ENCODE measurements at regions not wholly inside any gene's neighbourhood (a gene's known extent, or its start where the extent isn't known, plus 50 kb on each side); places are given as distances from the start of the nearest gene placed in this dataset.

DNA sequence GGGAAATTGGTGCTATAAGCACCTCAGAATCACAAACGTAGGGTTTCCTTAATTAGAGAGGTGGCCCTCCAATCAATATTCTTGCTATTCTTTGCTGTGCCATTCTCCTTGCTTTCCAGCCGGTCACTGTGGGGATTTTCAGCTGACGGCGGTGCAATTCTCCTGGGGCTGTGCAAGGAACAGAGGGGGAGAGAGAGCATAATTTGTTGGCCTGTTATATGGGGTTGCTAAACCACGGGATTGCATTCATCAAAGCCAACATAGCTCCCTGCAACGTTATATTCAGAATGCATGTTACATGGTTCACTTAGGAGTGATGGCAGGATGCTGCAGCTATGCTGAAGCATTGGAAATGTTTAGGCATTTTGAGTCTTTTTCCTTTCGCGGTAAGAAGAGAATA lies 441.3 kb upstream of the CLINT1 start:
- WGBS, 2 donors, result 60 to 73% methylated on average over 8 of the region's 8 CpGs
- Histone ChIP-seq H3K9me3 (no peaks in the 10 kb centered on the region), H3K4me1 (no peaks in the 10 kb centered on the region), H3K27me3 (no peaks in the 10 kb centered on the region), H3K4me3 (no peak overlapping the region), H3K27ac (no peak overlapping the region), H3K36me3 (no peaks in the 10 kb centered on the region)
- DNase-seq (no peak), FAIRE-seq (no peak), ATAC-seq (no peak)
- TF ChIP-seq, protein P1, sequence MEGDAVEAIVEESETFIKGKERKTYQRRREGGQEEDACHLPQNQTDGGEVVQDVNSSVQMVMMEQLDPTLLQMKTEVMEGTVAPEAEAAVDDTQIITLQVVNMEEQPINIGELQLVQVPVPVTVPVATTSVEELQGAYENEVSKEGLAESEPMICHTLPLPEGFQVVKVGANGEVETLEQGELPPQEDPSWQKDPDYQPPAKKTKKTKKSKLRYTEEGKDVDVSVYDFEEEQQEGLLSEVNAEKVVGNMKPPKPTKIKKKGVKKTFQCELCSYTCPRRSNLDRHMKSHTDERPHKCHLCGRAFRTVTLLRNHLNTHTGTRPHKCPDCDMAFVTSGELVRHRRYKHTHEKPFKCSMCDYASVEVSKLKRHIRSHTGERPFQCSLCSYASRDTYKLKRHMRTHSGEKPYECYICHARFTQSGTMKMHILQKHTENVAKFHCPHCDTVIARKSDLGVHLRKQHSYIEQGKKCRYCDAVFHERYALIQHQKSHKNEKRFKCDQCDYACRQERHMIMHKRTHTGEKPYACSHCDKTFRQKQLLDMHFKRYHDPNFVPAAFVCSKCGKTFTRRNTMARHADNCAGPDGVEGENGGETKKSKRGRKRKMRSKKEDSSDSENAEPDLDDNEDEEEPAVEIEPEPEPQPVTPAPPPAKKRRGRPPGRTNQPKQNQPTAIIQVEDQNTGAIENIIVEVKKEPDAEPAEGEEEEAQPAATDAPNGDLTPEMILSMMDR (IDR thresholded peaks at IDR 0.05), result no peak
- intact Hi-C loops (cut with DNase I), result no loop called here

DNA sequence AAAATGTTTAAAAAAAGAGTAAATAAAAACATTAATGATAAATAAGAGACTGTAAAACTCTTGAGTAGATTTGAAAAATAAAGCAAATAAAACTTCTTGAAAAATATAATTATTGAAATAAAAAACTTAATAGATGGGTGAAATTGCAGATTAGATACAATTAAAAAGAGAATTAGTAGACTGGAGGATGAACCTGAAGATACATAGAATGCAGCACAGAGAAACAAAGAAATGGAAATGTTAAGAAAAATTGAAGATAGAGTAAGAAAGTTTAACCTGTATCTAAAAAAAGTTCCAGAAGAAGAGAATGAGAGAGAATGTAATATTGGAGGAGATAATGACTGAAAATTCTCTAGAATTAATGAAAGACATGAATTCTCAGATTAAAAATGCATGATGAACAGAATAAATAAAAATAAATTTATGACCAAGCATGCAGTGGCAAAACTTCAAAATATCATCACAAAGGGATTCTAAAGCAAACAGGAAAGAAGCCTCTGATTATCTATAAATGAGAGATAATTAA lies 438.1 kb upstream of the CLINT1 start:
- no peak for DNase-seq
- TF ChIP-seq, protein P1 (IDR thresholded peaks at IDR 0.05), result no peak
- no peaks in the 10 kb centered on the region for H3K27me3 ChIP-seq
- no peaks in the 10 kb centered on the region for H3K4me1 ChIP-seq
- intact Hi-C loops (cut with DNase I), result no loop called here
- H3K4me3 ChIP-seq, result no peak overlapping the region
- H3K27ac ChIP-seq, result no peak overlapping the region
- no peaks in the 10 kb centered on the region for H3K36me3 ChIP-seq
- no peaks in the 10 kb centered on the region for H3K9me3 ChIP-seq
- FAIRE-seq, result no peak
- ATAC-seq, result no peak

DNA sequence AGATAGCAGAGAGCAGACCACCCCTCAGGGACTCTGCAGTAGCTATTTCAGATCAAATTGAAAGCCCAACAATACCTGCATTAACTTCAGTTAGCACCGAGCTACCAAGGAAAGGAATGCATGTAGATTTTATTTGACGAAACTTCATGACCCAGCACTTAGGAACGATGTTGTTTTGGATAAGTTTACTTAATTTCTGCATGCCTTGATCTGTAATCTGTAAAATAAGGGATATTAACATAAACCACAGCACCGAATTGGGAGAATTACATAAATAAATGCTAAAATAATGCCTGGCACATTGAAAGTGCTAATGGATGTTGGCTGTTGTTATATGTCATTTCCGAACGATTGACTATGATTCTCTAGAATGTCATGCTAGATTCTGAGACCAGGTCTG lies 435.8 kb upstream of the CLINT1 start:
- intact Hi-C loops (cut with DNase I), result no loop called here
- FAIRE-seq (no peak), ATAC-seq (no peak), DNase-seq (no peak)
- Histone ChIP-seq H3K4me1 (no peaks in the 10 kb centered on the region), H3K36me3 (no peaks in the 10 kb centered on the region), H3K27ac (no peak overlapping the region), H3K27me3 (no peaks in the 10 kb centered on the region), H3K9me3 (no peaks in the 10 kb centered on the region), H3K4me3 (no peak overlapping the region)
- TF ChIP-seq, protein P1 (IDR thresholded peaks at IDR 0.05), result no peak
- 66 to 84% methylated on average over 6 of the region's 6 CpGs for WGBS, 2 donors

DNA sequence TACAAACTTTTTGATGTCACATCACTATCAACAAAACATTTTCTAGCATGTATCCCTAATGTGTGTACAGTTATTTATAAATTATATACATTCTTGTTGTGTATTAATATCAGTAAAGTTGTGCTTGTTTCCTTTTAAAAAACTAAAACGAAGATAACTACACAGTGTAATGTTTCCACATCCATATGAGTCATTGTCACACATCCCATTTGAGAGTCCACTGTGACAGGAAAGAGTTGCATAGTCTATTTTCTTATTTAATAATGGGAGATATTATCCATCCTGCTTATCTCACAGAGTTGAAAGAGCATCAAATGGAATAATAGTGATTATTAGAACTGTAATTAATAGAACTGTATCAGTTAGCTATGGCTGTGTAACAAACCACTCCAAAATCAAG lies 434.0 kb upstream of the CLINT1 start:
- Histone ChIP-seq H3K4me3 (no peak overlapping the region), H3K27me3 (no peaks in the 10 kb centered on the region), H3K27ac (no peak overlapping the region), H3K9me3 (no peaks in the 10 kb centered on the region), H3K4me1 (no peaks in the 10 kb centered on the region), H3K36me3 (no peaks in the 10 kb centered on the region)
- no peak for ATAC-seq
- intact Hi-C loops (cut with DNase I), result no loop called here
- DNase-seq, result no peak
- 75 to 80% methylated on average over 1 of the region's 1 CpG for WGBS, 2 donors
- FAIRE-seq, result no peak
- TF ChIP-seq, protein P1 (IDR thresholded peaks at IDR 0.05), result no peak

DNA sequence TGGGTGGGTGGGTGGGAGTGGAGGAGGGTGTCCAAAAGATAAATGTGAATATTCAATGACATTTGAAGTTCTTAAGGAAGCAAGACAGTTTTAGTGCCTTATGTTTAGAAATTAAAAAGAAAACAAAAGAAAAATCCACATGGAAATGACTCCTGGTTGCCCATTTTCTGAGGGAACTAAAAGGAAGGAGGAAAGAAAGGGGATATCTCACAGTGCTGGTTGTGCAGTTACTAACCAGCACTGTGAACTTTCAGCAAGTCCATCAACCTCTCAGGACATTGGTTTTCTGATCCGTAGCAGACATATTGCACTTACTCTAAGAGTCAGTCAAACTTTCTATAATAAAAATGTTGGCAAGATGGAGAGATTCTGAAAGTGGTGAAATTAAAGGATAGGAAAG lies 431.0 kb upstream of the CLINT1 start:
- FAIRE-seq, result no peak
- TF ChIP-seq, protein P1 (IDR thresholded peaks at IDR 0.05), result no peak

More for the DNA sequence above, 431.0 kb upstream of the CLINT1 start:
- H3K27ac ChIP-seq, result no peak overlapping the region
- 79 to 88% methylated on average over 1 of the region's 1 CpG for WGBS, 2 donors
- intact Hi-C loops (cut with DNase I), result no loop called here
- H3K4me1 ChIP-seq, result peaks cover 0 to 4% (median 0%) of the 10 kb centered on the region in 3 donors
- no peaks in the 10 kb centered on the region for H3K27me3 ChIP-seq
- ATAC-seq, result no peak
- no peaks in the 10 kb centered on the region for H3K36me3 ChIP-seq
- H3K9me3 ChIP-seq, result no peaks in the 10 kb centered on the region
- no peak for DNase-seq
- H3K4me3 ChIP-seq, result no peak overlapping the region

Data from pancreas (tissue), 10 donors.